ENCODE measurements at regions not wholly inside any gene's neighbourhood (a gene's known extent, or its start where the extent isn't known, plus 50 kb on each side); places are given as distances from the start of the nearest gene placed in this dataset.

DNA sequence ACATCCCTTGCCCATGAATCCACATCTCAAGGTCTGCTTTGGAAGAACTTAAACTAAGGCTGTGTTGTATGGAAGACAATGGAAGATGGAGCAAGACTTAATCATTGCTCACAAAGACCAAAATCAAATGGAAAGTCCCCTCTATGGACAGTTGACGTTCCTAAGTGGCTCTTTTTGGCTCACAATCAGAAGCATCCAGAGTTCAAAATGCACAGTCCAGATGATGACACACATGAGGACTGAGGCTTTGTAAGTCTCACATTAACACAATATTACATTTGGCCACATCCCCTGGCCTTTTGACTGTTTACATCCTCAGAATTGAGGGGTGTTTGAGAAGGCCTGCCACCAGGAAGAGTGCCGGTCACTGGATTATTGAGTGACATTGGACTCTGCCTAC lies 122.3 kb upstream of the CPM start:
- Mint-ChIP-seq H3K36me3 (ENCODE audit: insufficient read depth, unreplicated experiment) (peaks cover 5% of the 10 kb centered on the region), H3K4me3 (ENCODE audit: low read depth, unreplicated experiment) (no peak overlapping the region), H3K27ac (ENCODE audit: unreplicated experiment) (no peak overlapping the region), H3K27me3 (ENCODE audit: unreplicated experiment) (no peaks in the 10 kb centered on the region), H3K4me1 (ENCODE audit: low read depth, unreplicated experiment) (peaks cover 39% of the 10 kb centered on the region), H3K9me3 (ENCODE audit: low read depth, unreplicated experiment) (peaks cover 5% of the 10 kb centered on the region)
- BruUV-seq (replicated peaks) = no TSS peak
- DNase-seq = no peak
- TF ChIP-seq, protein P1, sequence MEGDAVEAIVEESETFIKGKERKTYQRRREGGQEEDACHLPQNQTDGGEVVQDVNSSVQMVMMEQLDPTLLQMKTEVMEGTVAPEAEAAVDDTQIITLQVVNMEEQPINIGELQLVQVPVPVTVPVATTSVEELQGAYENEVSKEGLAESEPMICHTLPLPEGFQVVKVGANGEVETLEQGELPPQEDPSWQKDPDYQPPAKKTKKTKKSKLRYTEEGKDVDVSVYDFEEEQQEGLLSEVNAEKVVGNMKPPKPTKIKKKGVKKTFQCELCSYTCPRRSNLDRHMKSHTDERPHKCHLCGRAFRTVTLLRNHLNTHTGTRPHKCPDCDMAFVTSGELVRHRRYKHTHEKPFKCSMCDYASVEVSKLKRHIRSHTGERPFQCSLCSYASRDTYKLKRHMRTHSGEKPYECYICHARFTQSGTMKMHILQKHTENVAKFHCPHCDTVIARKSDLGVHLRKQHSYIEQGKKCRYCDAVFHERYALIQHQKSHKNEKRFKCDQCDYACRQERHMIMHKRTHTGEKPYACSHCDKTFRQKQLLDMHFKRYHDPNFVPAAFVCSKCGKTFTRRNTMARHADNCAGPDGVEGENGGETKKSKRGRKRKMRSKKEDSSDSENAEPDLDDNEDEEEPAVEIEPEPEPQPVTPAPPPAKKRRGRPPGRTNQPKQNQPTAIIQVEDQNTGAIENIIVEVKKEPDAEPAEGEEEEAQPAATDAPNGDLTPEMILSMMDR (IDR thresholded peaks at IDR 0.05; ENCODE audit: unreplicated experiment) = no peak
- intact Hi-C loops (cut with micrococcal nuclease; ENCODE audit: unreplicated experiment) = no loop called here
- CTCF ChIA-PET = no interaction called here

DNA sequence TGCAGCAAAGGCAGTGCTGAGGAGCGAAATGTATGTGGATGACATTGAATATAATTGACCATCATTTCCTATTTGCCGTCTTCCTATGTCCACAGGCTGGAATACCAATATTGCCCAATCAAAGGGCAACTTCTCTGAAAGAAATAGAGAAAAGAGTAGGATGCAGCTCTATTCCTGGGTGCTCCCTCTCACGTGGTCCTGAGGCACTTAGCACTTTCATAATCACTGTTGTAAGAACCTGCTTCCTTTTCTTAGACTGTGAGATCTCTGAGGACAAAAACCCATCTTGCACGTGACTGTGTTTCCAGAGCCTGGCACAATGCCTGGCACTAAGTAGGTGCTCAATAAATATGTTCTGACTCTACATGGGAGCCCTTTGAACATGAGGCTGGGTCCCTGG lies 122.7 kb upstream of the CPM start:
- H3K9me3 Mint-ChIP-seq (ENCODE audit: low read depth, unreplicated experiment) = peaks cover 5% of the 10 kb centered on the region
- no peak overlapping the region for H3K4me3 Mint-ChIP-seq (ENCODE audit: low read depth, unreplicated experiment)
- H3K27me3 Mint-ChIP-seq (ENCODE audit: unreplicated experiment) = no peaks in the 10 kb centered on the region
- TF ChIP-seq, protein P1 (IDR thresholded peaks at IDR 0.05; ENCODE audit: unreplicated experiment) = no peak
- BruUV-seq (replicated peaks) = no TSS peak
- intact Hi-C loops (cut with micrococcal nuclease; ENCODE audit: unreplicated experiment) = no loop called here
- peaks cover 39% of the 10 kb centered on the region for H3K4me1 Mint-ChIP-seq (ENCODE audit: low read depth, unreplicated experiment)
- CTCF ChIA-PET = no interaction called here
- H3K36me3 Mint-ChIP-seq (ENCODE audit: insufficient read depth, unreplicated experiment) = peaks cover 5% of the 10 kb centered on the region
- no peak overlapping the region for H3K27ac Mint-ChIP-seq (ENCODE audit: unreplicated experiment)
- DNase-seq = no peak

GRCh38 chr12:69056743-69057515 lies 124.0 kb upstream of the CPM start:
- CTCF ChIA-PET = no interaction called here
- intact Hi-C loops (cut with micrococcal nuclease; ENCODE audit: unreplicated experiment) = no loop called here
- TF ChIP-seq, protein P1 (IDR thresholded peaks at IDR 0.05; ENCODE audit: unreplicated experiment) = no peak
- no peak for DNase-seq
- BruUV-seq (replicated peaks) = no TSS peak
- Mint-ChIP-seq H3K4me1 (ENCODE audit: low read depth, unreplicated experiment) (peaks cover 42% of the 10 kb centered on the region), H3K27me3 (ENCODE audit: unreplicated experiment) (no peaks in the 10 kb centered on the region), H3K4me3 (ENCODE audit: low read depth, unreplicated experiment) (no peak overlapping the region), H3K27ac (ENCODE audit: unreplicated experiment) (no peak overlapping the region), H3K36me3 (ENCODE audit: insufficient read depth, unreplicated experiment) (peaks cover 5% of the 10 kb centered on the region), H3K9me3 (ENCODE audit: low read depth, unreplicated experiment) (peaks cover 5% of the 10 kb centered on the region)

GRCh38 chr12:69057742-69058141 lies 124.8 kb upstream of the CPM start:
- TF ChIP-seq, protein P1 (IDR thresholded peaks at IDR 0.05; ENCODE audit: unreplicated experiment) = no peak
- no peak overlapping the region for H3K27ac Mint-ChIP-seq (ENCODE audit: unreplicated experiment)
- DNase-seq = no peak
- no TSS peak for BruUV-seq (replicated peaks)
- H3K27me3 Mint-ChIP-seq (ENCODE audit: unreplicated experiment) = no peaks in the 10 kb centered on the region
- peaks cover 38% of the 10 kb centered on the region for H3K4me1 Mint-ChIP-seq (ENCODE audit: low read depth, unreplicated experiment)
- H3K4me3 Mint-ChIP-seq (ENCODE audit: low read depth, unreplicated experiment) = no peak overlapping the region
- H3K9me3 Mint-ChIP-seq (ENCODE audit: low read depth, unreplicated experiment) = peaks cover 5% of the 10 kb centered on the region
- peaks cover 5% of the 10 kb centered on the region for H3K36me3 Mint-ChIP-seq (ENCODE audit: insufficient read depth, unreplicated experiment)
- CTCF ChIA-PET = no interaction called here
- intact Hi-C loops (cut with micrococcal nuclease; ENCODE audit: unreplicated experiment) = no loop called here
